ENCODE measurements at regions not wholly inside any gene's neighbourhood (a gene's known extent, or its start where the extent isn't known, plus 50 kb on each side); places are given as distances from the start of the nearest gene placed in this dataset.

DNA sequence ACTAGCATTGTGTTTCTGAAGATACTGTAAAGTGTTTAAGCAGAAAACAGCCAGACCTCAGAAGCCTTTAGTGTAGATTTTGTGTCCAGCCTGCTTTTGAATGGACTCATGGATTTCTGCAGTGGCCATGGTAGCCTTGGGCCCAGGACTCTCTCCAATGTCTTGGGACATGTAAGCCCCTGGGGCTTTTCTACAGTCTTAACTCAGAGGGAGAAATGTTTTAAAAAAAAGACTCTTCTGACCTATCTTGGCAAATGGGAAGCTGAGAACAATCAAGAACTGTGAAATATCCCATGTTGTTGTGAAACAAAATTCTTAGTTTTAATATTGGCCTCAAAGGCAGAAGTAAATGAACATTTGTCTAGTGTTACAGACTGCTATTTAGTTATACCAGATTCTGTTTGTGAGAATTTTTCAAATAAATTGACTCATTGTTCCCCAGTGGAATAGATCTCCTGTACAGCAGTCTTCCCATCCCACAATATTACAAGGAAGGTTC lies 112.5 kb upstream of the DMAC1 start:
- FAIRE-seq, result no peak
- H3K79me2 ChIP-seq (ENCODE audit: insufficient read depth, low read length), result no peaks in the 10 kb centered on the region
- no peaks in the 10 kb centered on the region for H4K20me1 ChIP-seq (ENCODE audit: insufficient read depth, low read length)
- ChIA-PET POLR2A (no interaction called here), CTCF (ENCODE audit: low intra/inter-chr PET ratio, low total read pairs) (no interaction called here)
- no peak overlapping the region for H3K4me3 ChIP-seq (replicated peaks in 1 of 3; ENCODE audit: insufficient read depth in 1 of 3, low read depth in 2 of 3, low read length in 3 of 3)
- no peaks in the 10 kb centered on the region for H3K36me3 ChIP-seq (replicated peaks in 1 of 2; ENCODE audit: control insufficient read depth in 1 of 2, insufficient read depth in 2 of 2, low read length in 2 of 2)
- no peaks in the 10 kb centered on the region for H3K9me3 ChIP-seq (ENCODE audit: low read length)
- no peak for DNase-seq (ENCODE audit: low spot score)
- H3K27ac ChIP-seq (ENCODE audit: extremely low read length, insufficient read depth, low read length), result no peak overlapping the region
- H3K9ac ChIP-seq (ENCODE audit: insufficient read depth, low read depth, low read length), result no peak overlapping the region
- in situ Hi-C loops (cut with HindIII; ENCODE audit: extremely low pct_ligation_motif_present, low pct_unique_long_range_greater_than_20kb), result no loop called here
- H3K4me1 ChIP-seq (ENCODE audit: insufficient read depth, low read length), result no peaks in the 10 kb centered on the region
- no peak for ATAC-seq
- no peaks in the 10 kb centered on the region for H3K27me3 ChIP-seq (ENCODE audit: control insufficient read depth in 1 of 2, insufficient read depth in 2 of 2, low read length in 2 of 2)
- no peak overlapping the region for H2AFZ ChIP-seq (ENCODE audit: low read length)
- TF ChIP-seq GRHL1 (CRISPR knock-in tag; conservative IDR thresholded peaks at IDR 0.05) (no peak), ZNF605 (CRISPR knock-in tag; IDR thresholded peaks at IDR 0.05) (no peak), AKNA (CRISPR knock-in tag; IDR thresholded peaks at IDR 0.05; ENCODE audit: borderline replicate concordance) (no peak), NR2F6 (IDR thresholded peaks at IDR 0.05) (no peak), NR2F6 (CRISPR knock-in tag; IDR thresholded peaks at IDR 0.05) (no peak), ZFX (CRISPR knock-in tag; IDR thresholded peaks at IDR 0.05; ENCODE audit: low read depth) (no peak), RFX5 (IDR thresholded peaks at IDR 0.05; ENCODE audit: low read depth, low read length) (no peak), RAD21 (CRISPR knock-in tag; IDR thresholded peaks at IDR 0.05) (no peak)
- TF ChIP-seq, protein P1, sequence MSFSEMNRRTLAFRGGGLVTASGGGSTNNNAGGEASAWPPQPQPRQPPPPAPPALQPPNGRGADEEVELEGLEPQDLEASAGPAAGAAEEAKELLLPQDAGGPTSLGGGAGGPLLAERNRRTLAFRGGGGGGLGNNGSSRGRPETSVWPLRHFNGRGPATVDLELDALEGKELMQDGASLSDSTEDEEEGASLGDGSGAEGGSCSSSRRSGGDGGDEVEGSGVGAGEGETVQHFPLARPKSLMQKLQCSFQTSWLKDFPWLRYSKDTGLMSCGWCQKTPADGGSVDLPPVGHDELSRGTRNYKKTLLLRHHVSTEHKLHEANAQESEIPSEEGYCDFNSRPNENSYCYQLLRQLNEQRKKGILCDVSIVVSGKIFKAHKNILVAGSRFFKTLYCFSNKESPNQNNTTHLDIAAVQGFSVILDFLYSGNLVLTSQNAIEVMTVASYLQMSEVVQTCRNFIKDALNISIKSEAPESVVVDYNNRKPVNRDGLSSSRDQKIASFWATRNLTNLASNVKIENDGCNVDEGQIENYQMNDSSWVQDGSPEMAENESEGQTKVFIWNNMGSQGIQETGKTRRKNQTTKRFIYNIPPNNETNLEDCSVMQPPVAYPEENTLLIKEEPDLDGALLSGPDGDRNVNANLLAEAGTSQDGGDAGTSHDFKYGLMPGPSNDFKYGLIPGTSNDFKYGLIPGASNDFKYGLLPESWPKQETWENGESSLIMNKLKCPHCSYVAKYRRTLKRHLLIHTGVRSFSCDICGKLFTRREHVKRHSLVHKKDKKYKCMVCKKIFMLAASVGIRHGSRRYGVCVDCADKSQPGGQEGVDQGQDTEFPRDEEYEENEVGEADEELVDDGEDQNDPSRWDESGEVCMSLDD (CRISPR knock-in tag; IDR thresholded peaks at IDR 0.05; ENCODE audit: borderline replicate concordance), result no peak
- TF ChIP-seq, protein P2, sequence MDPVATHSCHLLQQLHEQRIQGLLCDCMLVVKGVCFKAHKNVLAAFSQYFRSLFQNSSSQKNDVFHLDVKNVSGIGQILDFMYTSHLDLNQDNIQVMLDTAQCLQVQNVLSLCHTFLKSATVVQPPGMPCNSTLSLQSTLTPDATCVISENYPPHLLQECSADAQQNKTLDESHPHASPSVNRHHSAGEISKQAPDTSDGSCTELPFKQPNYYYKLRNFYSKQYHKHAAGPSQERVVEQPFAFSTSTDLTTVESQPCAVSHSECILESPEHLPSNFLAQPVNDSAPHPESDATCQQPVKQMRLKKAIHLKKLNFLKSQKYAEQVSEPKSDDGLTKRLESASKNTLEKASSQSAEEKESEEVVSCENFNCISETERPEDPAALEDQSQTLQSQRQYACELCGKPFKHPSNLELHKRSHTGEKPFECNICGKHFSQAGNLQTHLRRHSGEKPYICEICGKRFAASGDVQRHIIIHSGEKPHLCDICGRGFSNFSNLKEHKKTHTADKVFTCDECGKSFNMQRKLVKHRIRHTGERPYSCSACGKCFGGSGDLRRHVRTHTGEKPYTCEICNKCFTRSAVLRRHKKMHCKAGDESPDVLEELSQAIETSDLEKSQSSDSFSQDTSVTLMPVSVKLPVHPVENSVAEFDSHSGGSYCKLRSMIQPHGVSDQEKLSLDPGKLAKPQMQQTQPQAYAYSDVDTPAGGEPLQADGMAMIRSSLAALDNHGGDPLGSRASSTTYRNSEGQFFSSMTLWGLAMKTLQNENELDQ (CRISPR knock-in tag; IDR thresholded peaks at IDR 0.05; ENCODE audit: borderline replicate concordance), result no peak
- H3K4me2 ChIP-seq (ENCODE audit: low read depth, low read length), result no peak overlapping the region
- intact Hi-C loops (cut with micrococcal nuclease; ENCODE audit: unreplicated experiment), result no loop called here
- BruUV-seq (replicated peaks), result no TSS peak
